ENCODE measurements at regions not wholly inside any gene's neighbourhood (a gene's known extent, or its start where the extent isn't known, plus 50 kb on each side); places are given as distances from the start of the nearest gene placed in this dataset.

- TF ChIP-seq CTCF (IDR thresholded peaks at IDR 0.05; ENCODE audit: insufficient read depth, low read length, poor library complexity, severe bottlenecking) = no peak
- TF ChIP-seq EZH2phosphoT487 (conservative IDR thresholded peaks at IDR 0.05; ENCODE audit: low read length) = no peak
Observed at GRCh38 chr7:119483364-119483763, 789.6 kb upstream of the KCND2 start.
